ENCODE measurements at regions not wholly inside any gene's neighbourhood (a gene's known extent, or its start where the extent isn't known, plus 50 kb on each side); places are given as distances from the start of the nearest gene placed in this dataset.

- no peak for TF ChIP-seq GABPA (IDR thresholded peaks at IDR 0.05; ENCODE audit: low read depth, low read length)
- TF ChIP-seq GABPA (CRISPR knock-in tag; IDR thresholded peaks at IDR 0.05; ENCODE audit: low read depth): no peak
- TF ChIP-seq STAT5B (CRISPR knock-in tag; IDR thresholded peaks at IDR 0.05): no peak
- no peak for TF ChIP-seq NFE2L2 (IDR thresholded peaks at IDR 0.05; ENCODE audit: low read length)
Observed at GRCh38 chr4:187770345-187770744, 225.2 kb upstream of the ZFP42 start.
